ENCODE measurements at regions not wholly inside any gene's neighbourhood (a gene's known extent, or its start where the extent isn't known, plus 50 kb on each side); places are given as distances from the start of the nearest gene placed in this dataset.

DNA sequence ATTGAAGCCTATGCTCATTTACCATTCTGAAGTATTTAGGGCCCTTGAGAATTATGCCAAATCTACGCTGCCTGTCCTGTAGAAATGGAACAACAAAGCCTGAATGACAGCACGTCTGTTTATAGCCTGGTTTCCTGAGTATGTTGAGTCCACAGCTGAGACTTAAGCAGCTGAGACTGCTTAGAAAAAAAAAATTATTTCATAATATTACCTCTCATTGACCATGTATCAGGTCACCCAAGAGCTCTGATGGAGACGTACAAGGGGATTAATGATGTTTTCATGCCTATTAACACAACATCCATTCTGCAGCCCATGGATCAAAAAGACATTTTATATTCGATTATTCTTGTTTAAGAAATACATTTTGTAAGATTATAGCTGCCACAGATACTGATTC is 387.2 kb upstream of the NCAM2 start:
- POLR2A ChIA-PET, result no interaction called here
- BruUV-seq (replicated peaks), result no TSS peak
- Histone ChIP-seq H4K20me1 (ENCODE audit: insufficient read depth, low read length) (no peaks in the 10 kb centered on the region), H3K27ac (ENCODE audit: low read depth, low read length, poor library complexity, severe bottlenecking) (no peak overlapping the region), H3K79me2 (ENCODE audit: insufficient read depth, low read depth, low read length) (no peaks in the 10 kb centered on the region), H3K9me2 (ENCODE audit: insufficient read depth, low read length) (no peaks in the 10 kb centered on the region), H3K36me3 (ENCODE audit: insufficient read depth, low read length) (no peaks in the 10 kb centered on the region), H2AFZ (ENCODE audit: low read length) (no peak overlapping the region), H3K9me3 (ENCODE audit: low read length) (0 out of 2 replicates have a peak, but pooled peaks cover 12% of the 10 kb centered on the region), H3K4me2 (ENCODE audit: low read length) (no peak overlapping the region), H3K4me1 (ENCODE audit: insufficient read depth, low read length, poor library complexity, severe bottlenecking) (no peaks in the 10 kb centered on the region), H3K4me3 (ENCODE audit: low read depth, low read length, poor library complexity, severe bottlenecking) (no peak overlapping the region)
- CTCF ChIA-PET (ENCODE audit: unreplicated experiment), result no interaction called here
- DNase-seq (ENCODE audit: low spot score), result no peak
- intact Hi-C loops (cut with micrococcal nuclease; ENCODE audit: unreplicated experiment), result no loop called here
- TF ChIP-seq EZH2phosphoT487 (IDR thresholded peaks at IDR 0.05; ENCODE audit: borderline replicate concordance, low read depth, low read length), result no peak
- TF ChIP-seq, protein P1, sequence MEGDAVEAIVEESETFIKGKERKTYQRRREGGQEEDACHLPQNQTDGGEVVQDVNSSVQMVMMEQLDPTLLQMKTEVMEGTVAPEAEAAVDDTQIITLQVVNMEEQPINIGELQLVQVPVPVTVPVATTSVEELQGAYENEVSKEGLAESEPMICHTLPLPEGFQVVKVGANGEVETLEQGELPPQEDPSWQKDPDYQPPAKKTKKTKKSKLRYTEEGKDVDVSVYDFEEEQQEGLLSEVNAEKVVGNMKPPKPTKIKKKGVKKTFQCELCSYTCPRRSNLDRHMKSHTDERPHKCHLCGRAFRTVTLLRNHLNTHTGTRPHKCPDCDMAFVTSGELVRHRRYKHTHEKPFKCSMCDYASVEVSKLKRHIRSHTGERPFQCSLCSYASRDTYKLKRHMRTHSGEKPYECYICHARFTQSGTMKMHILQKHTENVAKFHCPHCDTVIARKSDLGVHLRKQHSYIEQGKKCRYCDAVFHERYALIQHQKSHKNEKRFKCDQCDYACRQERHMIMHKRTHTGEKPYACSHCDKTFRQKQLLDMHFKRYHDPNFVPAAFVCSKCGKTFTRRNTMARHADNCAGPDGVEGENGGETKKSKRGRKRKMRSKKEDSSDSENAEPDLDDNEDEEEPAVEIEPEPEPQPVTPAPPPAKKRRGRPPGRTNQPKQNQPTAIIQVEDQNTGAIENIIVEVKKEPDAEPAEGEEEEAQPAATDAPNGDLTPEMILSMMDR (conservative IDR thresholded peaks at IDR 0.05; ENCODE audit: low read length), result no peak

DNA sequence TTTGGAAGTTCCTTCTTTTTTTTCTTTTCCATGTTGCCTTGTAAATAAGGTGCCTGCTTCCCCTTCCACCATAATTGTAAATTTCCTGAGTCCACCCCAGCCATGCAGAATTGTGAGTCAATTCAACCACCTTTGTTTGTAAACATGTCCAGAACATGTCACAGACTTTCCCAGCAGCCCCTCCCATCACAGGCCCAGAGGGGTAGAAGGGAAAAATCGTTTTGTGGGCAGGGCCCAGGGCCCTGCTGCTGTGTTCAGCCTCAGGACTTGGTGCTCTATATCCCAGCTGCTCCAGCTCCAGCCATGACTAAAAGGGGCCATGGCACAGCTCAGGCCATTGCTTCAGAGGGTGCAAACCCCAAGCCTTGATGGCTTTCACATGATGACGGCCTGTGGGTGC is 384.6 kb upstream of the NCAM2 start:
- H3K79me2 ChIP-seq (ENCODE audit: insufficient read depth, low read depth, low read length), result no peaks in the 10 kb centered on the region
- no TSS peak for BruUV-seq (replicated peaks)

DNA sequence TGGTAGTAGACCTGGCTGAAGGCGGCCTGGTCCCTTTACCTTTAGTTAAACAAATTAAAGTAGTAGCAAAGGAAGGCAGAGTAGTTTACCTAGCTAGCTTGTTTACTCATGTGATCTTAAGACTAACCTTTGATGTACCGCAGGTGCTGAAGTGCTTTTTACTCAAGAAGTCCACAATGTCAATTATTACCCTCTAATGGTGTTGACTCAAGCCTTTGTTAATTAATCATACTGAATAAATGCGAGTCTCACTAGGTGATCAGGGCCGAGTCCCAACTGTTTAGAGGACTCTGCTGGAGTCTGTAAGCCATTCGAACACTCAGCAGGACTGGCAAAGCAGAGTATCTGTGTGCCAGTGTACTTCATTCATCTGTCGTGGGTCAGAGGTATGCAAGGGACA is 381.1 kb upstream of the NCAM2 start:
- H3K4me2 ChIP-seq (ENCODE audit: low read length), result no peak overlapping the region
- H4K20me1 ChIP-seq (ENCODE audit: insufficient read depth, low read length), result no peaks in the 10 kb centered on the region
- H3K9me2 ChIP-seq (ENCODE audit: insufficient read depth, low read length), result no peaks in the 10 kb centered on the region
- H3K4me1 ChIP-seq (ENCODE audit: insufficient read depth, low read length, poor library complexity, severe bottlenecking), result no peaks in the 10 kb centered on the region
- POLR2A ChIA-PET, result no interaction called here
- H3K4me3 ChIP-seq (ENCODE audit: low read depth, low read length, poor library complexity, severe bottlenecking), result no peak overlapping the region
- H3K9me3 ChIP-seq (ENCODE audit: low read length), result peaks cover 26% of the 10 kb centered on the region; the same call in 1 of the 2 replicates
- H3K27ac ChIP-seq (ENCODE audit: low read depth, low read length, poor library complexity, severe bottlenecking), result no peak overlapping the region
- no peak overlapping the region for H2AFZ ChIP-seq (ENCODE audit: low read length)
- H3K79me2 ChIP-seq (ENCODE audit: insufficient read depth, low read depth, low read length), result no peaks in the 10 kb centered on the region
- TF ChIP-seq, protein P1 (conservative IDR thresholded peaks at IDR 0.05; ENCODE audit: low read length), result no peak
- TF ChIP-seq EZH2phosphoT487 (IDR thresholded peaks at IDR 0.05; ENCODE audit: borderline replicate concordance, low read depth, low read length), result no peak
- intact Hi-C loops (cut with micrococcal nuclease; ENCODE audit: unreplicated experiment), result no loop called here
- no peaks in the 10 kb centered on the region for H3K36me3 ChIP-seq (ENCODE audit: insufficient read depth, low read length)
- no peak for DNase-seq (ENCODE audit: low spot score)
- BruUV-seq (replicated peaks), result no TSS peak
- CTCF ChIA-PET (ENCODE audit: unreplicated experiment), result no interaction called here

More for the DNA sequence above, 384.6 kb upstream of the NCAM2 start:
- Histone ChIP-seq H2AFZ (ENCODE audit: low read length) (no peak overlapping the region), H3K9me3 (ENCODE audit: low read length) (peaks cover 12% of the 10 kb centered on the region; the same call in 1 of the 2 replicates), H3K36me3 (ENCODE audit: insufficient read depth, low read length) (no peaks in the 10 kb centered on the region), H3K27ac (ENCODE audit: low read depth, low read length, poor library complexity, severe bottlenecking) (no peak overlapping the region), H3K4me1 (ENCODE audit: insufficient read depth, low read length, poor library complexity, severe bottlenecking) (no peaks in the 10 kb centered on the region), H4K20me1 (ENCODE audit: insufficient read depth, low read length) (no peaks in the 10 kb centered on the region), H3K4me3 (ENCODE audit: low read depth, low read length, poor library complexity, severe bottlenecking) (no peak overlapping the region), H3K9me2 (ENCODE audit: insufficient read depth, low read length) (no peaks in the 10 kb centered on the region), H3K4me2 (ENCODE audit: low read length) (no peak overlapping the region)
- no peak for TF ChIP-seq EZH2phosphoT487 (IDR thresholded peaks at IDR 0.05; ENCODE audit: borderline replicate concordance, low read depth, low read length)
- TF ChIP-seq, protein P1 (conservative IDR thresholded peaks at IDR 0.05; ENCODE audit: low read length), result no peak
- DNase-seq (ENCODE audit: low spot score), result no peak
- intact Hi-C loops (cut with micrococcal nuclease; ENCODE audit: unreplicated experiment), result no loop called here
- CTCF ChIA-PET (ENCODE audit: unreplicated experiment), result no interaction called here
- POLR2A ChIA-PET, result no interaction called here

Data from OCI-LY7 (cell line).